ENCODE measurements at regions not wholly inside any gene's neighbourhood (a gene's known extent, or its start where the extent isn't known, plus 50 kb on each side); places are given as distances from the start of the nearest gene placed in this dataset.

DNA sequence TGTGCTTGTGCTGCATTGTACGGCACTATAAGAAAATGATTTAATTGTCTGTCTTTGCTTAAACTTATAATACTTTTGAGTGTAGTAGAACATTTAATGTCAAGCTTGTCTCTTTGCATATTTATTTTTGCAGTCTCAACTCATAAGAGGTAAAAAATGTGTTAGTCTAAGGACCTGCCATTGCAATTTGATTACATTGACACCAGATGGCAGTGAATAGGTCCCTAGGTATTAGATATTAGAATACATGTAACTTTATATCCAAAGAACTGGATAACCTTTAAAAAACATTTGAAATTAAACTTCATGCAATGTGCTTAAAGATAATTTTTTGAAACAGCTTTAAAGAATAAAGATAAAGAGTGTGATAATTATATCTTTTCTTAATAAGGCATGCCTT lies 1421.3 kb downstream of the OLFM4 start:
- H3K9ac ChIP-seq (ENCODE audit: low read length), result no peak overlapping the region
- H3K4me3 ChIP-seq (ENCODE audit: low read length), result no peak overlapping the region
- no peak overlapping the region for H3K4me2 ChIP-seq (ENCODE audit: low read length)
- H4K20me1 ChIP-seq (ENCODE audit: insufficient read depth), result no peaks in the 10 kb centered on the region
- no peaks in the 10 kb centered on the region for H3K27me3 ChIP-seq (ENCODE audit: insufficient read depth, low read depth, low read length)
- H3K27ac ChIP-seq (ENCODE audit: low read length), result no peak overlapping the region
- H3K79me2 ChIP-seq (replicated peaks; ENCODE audit: insufficient read depth, low read length), result no peaks in the 10 kb centered on the region
- TF ChIP-seq RAD21 (conservative IDR thresholded peaks at IDR 0.05) (no peak), SMC3 (conservative IDR thresholded peaks at IDR 0.05; ENCODE audit: poor library complexity) (no peak), TAF1 (IDR thresholded peaks at IDR 0.05; ENCODE audit: low read depth) (no peak), MXI1 (conservative IDR thresholded peaks at IDR 0.05; ENCODE audit: poor library complexity, severe bottlenecking) (no peak), EP300 (conservative IDR thresholded peaks at IDR 0.05; ENCODE audit: poor library complexity, severe bottlenecking) (no peak), EZH2 (IDR thresholded peaks at IDR 0.05; ENCODE audit: borderline replicate concordance, insufficient read depth, low read length, poor library complexity, severe bottlenecking) (no peak), POLR2AphosphoS5 (IDR thresholded peaks at IDR 0.05) (no peak)
- TF ChIP-seq, protein P1, sequence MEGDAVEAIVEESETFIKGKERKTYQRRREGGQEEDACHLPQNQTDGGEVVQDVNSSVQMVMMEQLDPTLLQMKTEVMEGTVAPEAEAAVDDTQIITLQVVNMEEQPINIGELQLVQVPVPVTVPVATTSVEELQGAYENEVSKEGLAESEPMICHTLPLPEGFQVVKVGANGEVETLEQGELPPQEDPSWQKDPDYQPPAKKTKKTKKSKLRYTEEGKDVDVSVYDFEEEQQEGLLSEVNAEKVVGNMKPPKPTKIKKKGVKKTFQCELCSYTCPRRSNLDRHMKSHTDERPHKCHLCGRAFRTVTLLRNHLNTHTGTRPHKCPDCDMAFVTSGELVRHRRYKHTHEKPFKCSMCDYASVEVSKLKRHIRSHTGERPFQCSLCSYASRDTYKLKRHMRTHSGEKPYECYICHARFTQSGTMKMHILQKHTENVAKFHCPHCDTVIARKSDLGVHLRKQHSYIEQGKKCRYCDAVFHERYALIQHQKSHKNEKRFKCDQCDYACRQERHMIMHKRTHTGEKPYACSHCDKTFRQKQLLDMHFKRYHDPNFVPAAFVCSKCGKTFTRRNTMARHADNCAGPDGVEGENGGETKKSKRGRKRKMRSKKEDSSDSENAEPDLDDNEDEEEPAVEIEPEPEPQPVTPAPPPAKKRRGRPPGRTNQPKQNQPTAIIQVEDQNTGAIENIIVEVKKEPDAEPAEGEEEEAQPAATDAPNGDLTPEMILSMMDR (IDR thresholded peaks at IDR 0.05; ENCODE audit: poor library complexity, severe bottlenecking), result no peak
- TF ChIP-seq, protein P2, sequence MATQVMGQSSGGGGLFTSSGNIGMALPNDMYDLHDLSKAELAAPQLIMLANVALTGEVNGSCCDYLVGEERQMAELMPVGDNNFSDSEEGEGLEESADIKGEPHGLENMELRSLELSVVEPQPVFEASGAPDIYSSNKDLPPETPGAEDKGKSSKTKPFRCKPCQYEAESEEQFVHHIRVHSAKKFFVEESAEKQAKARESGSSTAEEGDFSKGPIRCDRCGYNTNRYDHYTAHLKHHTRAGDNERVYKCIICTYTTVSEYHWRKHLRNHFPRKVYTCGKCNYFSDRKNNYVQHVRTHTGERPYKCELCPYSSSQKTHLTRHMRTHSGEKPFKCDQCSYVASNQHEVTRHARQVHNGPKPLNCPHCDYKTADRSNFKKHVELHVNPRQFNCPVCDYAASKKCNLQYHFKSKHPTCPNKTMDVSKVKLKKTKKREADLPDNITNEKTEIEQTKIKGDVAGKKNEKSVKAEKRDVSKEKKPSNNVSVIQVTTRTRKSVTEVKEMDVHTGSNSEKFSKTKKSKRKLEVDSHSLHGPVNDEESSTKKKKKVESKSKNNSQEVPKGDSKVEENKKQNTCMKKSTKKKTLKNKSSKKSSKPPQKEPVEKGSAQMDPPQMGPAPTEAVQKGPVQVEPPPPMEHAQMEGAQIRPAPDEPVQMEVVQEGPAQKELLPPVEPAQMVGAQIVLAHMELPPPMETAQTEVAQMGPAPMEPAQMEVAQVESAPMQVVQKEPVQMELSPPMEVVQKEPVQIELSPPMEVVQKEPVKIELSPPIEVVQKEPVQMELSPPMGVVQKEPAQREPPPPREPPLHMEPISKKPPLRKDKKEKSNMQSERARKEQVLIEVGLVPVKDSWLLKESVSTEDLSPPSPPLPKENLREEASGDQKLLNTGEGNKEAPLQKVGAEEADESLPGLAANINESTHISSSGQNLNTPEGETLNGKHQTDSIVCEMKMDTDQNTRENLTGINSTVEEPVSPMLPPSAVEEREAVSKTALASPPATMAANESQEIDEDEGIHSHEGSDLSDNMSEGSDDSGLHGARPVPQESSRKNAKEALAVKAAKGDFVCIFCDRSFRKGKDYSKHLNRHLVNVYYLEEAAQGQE (IDR thresholded peaks at IDR 0.05; ENCODE audit: borderline replicate concordance), result no peak
- peaks cover 6% of the 10 kb centered on the region for H3K9me3 ChIP-seq (ENCODE audit: low read length)
- H3K9me2 ChIP-seq (ENCODE audit: insufficient read depth, low read length), result no peaks in the 10 kb centered on the region
- no peaks in the 10 kb centered on the region for H3F3A ChIP-seq (ENCODE audit: insufficient read depth, low read length, poor library complexity, severe bottlenecking)
- H2AFZ ChIP-seq (ENCODE audit: low read depth, low read length), result no peak overlapping the region
- no peaks in the 10 kb centered on the region for H3K36me3 ChIP-seq (ENCODE audit: insufficient read depth, low read length)

DNA sequence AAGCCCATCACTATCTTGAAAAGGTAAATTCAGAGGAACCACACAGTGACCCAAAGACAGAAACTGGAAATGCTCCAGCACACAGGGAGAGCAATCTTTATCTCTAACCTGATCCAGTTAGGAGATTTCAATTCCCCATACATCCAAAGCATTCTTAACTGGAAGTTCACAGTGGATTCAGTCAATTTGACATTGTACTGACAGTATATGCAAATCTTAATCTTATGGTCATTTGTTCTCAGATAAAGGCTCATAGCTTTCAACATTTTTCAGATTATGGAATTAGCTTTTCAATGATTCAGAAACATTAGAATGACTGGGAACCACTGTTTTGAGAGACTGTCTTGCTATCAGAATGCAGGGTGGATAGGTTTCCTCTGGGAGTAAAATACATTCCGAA lies 1455.6 kb downstream of the OLFM4 start:
- H3F3A ChIP-seq (ENCODE audit: insufficient read depth, low read length, poor library complexity, severe bottlenecking), result no peaks in the 10 kb centered on the region
- no peaks in the 10 kb centered on the region for H3K9me2 ChIP-seq (ENCODE audit: insufficient read depth, low read length)
- no peaks in the 10 kb centered on the region for H3K27me3 ChIP-seq (ENCODE audit: insufficient read depth, low read depth, low read length)
- no peaks in the 10 kb centered on the region for H3K36me3 ChIP-seq (ENCODE audit: insufficient read depth, low read length)
- H3K4me3 ChIP-seq (ENCODE audit: low read length), result no peak overlapping the region
- H3K9me3 ChIP-seq (ENCODE audit: low read length), result no peaks in the 10 kb centered on the region
- H3K79me2 ChIP-seq (replicated peaks; ENCODE audit: insufficient read depth, low read length), result no peaks in the 10 kb centered on the region
- no peak overlapping the region for H3K27ac ChIP-seq (ENCODE audit: low read length)
- TF ChIP-seq POLR2AphosphoS5 (IDR thresholded peaks at IDR 0.05) (no peak), SMC3 (conservative IDR thresholded peaks at IDR 0.05; ENCODE audit: poor library complexity) (no peak), EP300 (conservative IDR thresholded peaks at IDR 0.05; ENCODE audit: poor library complexity, severe bottlenecking) (no peak), RAD21 (conservative IDR thresholded peaks at IDR 0.05) (no peak), TAF1 (IDR thresholded peaks at IDR 0.05; ENCODE audit: low read depth) (no peak), EZH2 (IDR thresholded peaks at IDR 0.05; ENCODE audit: borderline replicate concordance, insufficient read depth, low read length, poor library complexity, severe bottlenecking) (no peak), MXI1 (conservative IDR thresholded peaks at IDR 0.05; ENCODE audit: poor library complexity, severe bottlenecking) (no peak)
- TF ChIP-seq, protein P1 (IDR thresholded peaks at IDR 0.05; ENCODE audit: poor library complexity, severe bottlenecking), result no peak
- TF ChIP-seq, protein P2 (IDR thresholded peaks at IDR 0.05; ENCODE audit: borderline replicate concordance), result no peak
- H3K4me2 ChIP-seq (ENCODE audit: low read length), result no peak overlapping the region
- no peak overlapping the region for H3K9ac ChIP-seq (ENCODE audit: low read length)
- no peak overlapping the region for H2AFZ ChIP-seq (ENCODE audit: low read depth, low read length)
- no peaks in the 10 kb centered on the region for H4K20me1 ChIP-seq (ENCODE audit: insufficient read depth)
